ENCODE measurements at regions not wholly inside any gene's neighbourhood (a gene's known extent, or its start where the extent isn't known, plus 50 kb on each side); places are given as distances from the start of the nearest gene placed in this dataset.

GRCh38 chr1:228821252-228821651 lies 86.0 kb downstream of the RHOU start:
- Histone ChIP-seq H3K4me3 (no peak overlapping the region), H3K4me1 (replicated peaks in 1 of 2) (no peaks in the 10 kb centered on the region), H3K36me3 (replicated peaks in 1 of 2) (no peaks in the 10 kb centered on the region), H3K9me3 (replicated peaks in 1 of 3) (no peaks in the 10 kb centered on the region), H3K27ac (no peak overlapping the region), H3K27me3 (peaks cover 3% of the 10 kb centered on the region)
- WGBS, 4 donors, result 55 to 67% (median 62%) methylated on average over 2 of the region's 2 CpGs
- TF ChIP-seq POLR2A (IDR thresholded peaks at IDR 0.05), result no peak
- no peak for TF ChIP-seq CTCF (IDR thresholded peaks at IDR 0.05)
- DNase-seq, result no peak
- intact Hi-C loops (cut with DNase I), result no loop called here

- TF ChIP-seq POLR2A (IDR thresholded peaks at IDR 0.05) (no peak), CTCF (IDR thresholded peaks at IDR 0.05) (no peak)
- Histone ChIP-seq H3K27ac (no peak overlapping the region), H3K9me3 (replicated peaks in 1 of 3) (no peaks in the 10 kb centered on the region), H3K36me3 (replicated peaks in 1 of 2) (no peaks in the 10 kb centered on the region), H3K4me1 (replicated peaks in 1 of 2) (peaks cover 0 to 6% of the 10 kb centered on the region in 2 donors), H3K27me3 (peaks cover 3% of the 10 kb centered on the region), H3K4me3 (no peak overlapping the region)
- WGBS, 4 donors, result 68 to 84% (median 81%) methylated on average over 3 of the region's 3 CpGs
- intact Hi-C loops (cut with DNase I), result no loop called here
- DNase-seq, result no peak
These were observed 87.9 kb downstream of the RHOU start for GRCh38 chr1:228823200-228823599.

DNA sequence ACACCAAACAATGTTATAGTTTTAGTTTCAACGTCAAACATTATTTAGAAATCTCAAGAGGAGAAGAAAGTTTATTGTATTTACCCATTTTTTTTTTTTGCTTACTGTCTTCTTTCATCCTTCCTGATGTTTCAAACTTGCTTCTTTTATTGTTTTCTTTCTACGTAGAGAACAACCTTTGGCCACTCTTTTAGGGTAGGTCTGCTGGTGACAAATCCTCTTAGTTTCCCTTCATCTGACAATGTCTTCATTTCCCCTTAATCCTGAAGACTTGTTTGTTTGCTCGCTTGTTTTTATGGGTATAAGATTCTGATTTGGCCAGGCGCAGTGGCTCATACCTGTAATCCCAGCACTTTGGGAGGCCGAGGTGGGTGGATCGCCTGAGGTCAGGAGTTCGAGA lies 89.1 kb downstream of the RHOU start:
- H3K4me3 ChIP-seq, result no peak overlapping the region
- no peak for TF ChIP-seq POLR2A (IDR thresholded peaks at IDR 0.05)
- no peak for TF ChIP-seq CTCF (IDR thresholded peaks at IDR 0.05)
- no peaks in the 10 kb centered on the region for H3K36me3 ChIP-seq (replicated peaks in 1 of 2)
- intact Hi-C loops (cut with DNase I), result no loop called here
- no peak for DNase-seq
- no peak overlapping the region for H3K27ac ChIP-seq
- WGBS, 4 donors, result 94 to 96% (median 95%) methylated on average over 7 of the region's 7 CpGs
- H3K27me3 ChIP-seq, result peaks cover 3% of the 10 kb centered on the region
- no peaks in the 10 kb centered on the region for H3K9me3 ChIP-seq (replicated peaks in 1 of 3)
- H3K4me1 ChIP-seq (replicated peaks in 1 of 2), result peaks cover 0 to 6% of the 10 kb centered on the region in 2 donors

DNA sequence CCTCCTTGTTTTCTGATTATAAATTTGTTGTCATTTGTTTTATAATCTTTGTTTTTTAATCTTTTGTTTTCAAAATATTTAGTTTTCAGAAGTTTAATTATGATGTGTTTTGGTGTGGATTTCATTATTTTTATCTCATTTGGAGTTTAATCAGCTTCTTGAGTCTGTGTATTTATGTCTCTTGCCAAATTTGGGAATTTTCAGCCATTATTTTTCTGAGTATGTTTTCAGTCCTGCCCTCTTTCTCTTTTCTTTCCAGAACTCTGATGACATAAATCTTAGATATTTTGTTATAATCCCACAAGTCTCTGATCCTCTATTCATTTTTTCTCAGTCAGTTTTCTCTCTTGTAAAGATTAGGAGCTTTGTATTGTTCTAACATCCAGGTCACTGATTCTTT lies 89.8 kb downstream of the RHOU start:
- TF ChIP-seq CTCF (IDR thresholded peaks at IDR 0.05) (no peak), POLR2A (IDR thresholded peaks at IDR 0.05) (no peak)
- no peaks in the 10 kb centered on the region for H3K36me3 ChIP-seq (replicated peaks in 1 of 2)
- H3K4me1 ChIP-seq (replicated peaks in 1 of 2), result peaks cover 0 to 6% of the 10 kb centered on the region in 2 donors
- H3K27me3 ChIP-seq, result peaks cover 3% of the 10 kb centered on the region
- no peak overlapping the region for H3K27ac ChIP-seq
- no peak overlapping the region for H3K4me3 ChIP-seq
- intact Hi-C loops (cut with DNase I), result no loop called here
- no peaks in the 10 kb centered on the region for H3K9me3 ChIP-seq (replicated peaks in 1 of 3)
- DNase-seq, result no peak
